OCI-LY3 (cell line): ENCODE measurements at regions not wholly inside any gene's neighbourhood (a gene's known extent, or its start where the extent isn't known, plus 50 kb on each side); places are given as distances from the start of the nearest gene placed in this dataset.

Experiments used
- H2AFZ ChIP-seq: fragments of 200-600, 300-600 bp; shearing (Covaris generic); 2 replicates; pipeline ENCODE4 v1.6.0; 2014; ENCODE audit warnings: antibody characterized with exemption, low read depth, low read length
- H3K27ac ChIP-seq: fragments of 200-600, 300-600 bp; sonication (generic); 2 replicates; pipeline ENCODE4 v1.5.1; 2014; ENCODE audit warnings: mild to moderate bottlenecking, low read length, moderate library complexity, mixed read lengths
- H3K27me3 ChIP-seq: fragments of 200-600, 300-600 bp; sonication (generic); 2 replicates; pipeline ENCODE4 v1.6.1; 2014; ENCODE audit warnings: low read depth, low read length, mixed read lengths
- H3K36me3 ChIP-seq: fragments of 200-600, 300-600 bp; sonication (generic); replicated peaks from 2 replicates; pipeline ENCODE3; 2014; ENCODE audit warnings: low read depth, low read length, mixed read lengths
- H3K4me1 ChIP-seq: fragments of 300-600, 200-600 bp; sonication (generic); 2 replicates; pipeline ENCODE4 v1.6.1; 2014; ENCODE audit warnings: low read length, mixed read lengths
- H3K4me2 ChIP-seq: fragments of 200-600, 300-600 bp; sonication (generic); 2 replicates; pipeline ENCODE4 v1.6.1; 2014; ENCODE audit warnings: low read length, mixed read lengths
- H3K4me3 ChIP-seq: fragments of 300-600, 200-600 bp; sonication (generic); 2 replicates; pipeline ENCODE4 v1.5.1; 2014; ENCODE audit warnings: antibody characterized with exemption, mild to moderate bottlenecking, low read length, moderate library complexity
- H3K79me2 ChIP-seq: fragments of 300-600, 200-600 bp; shearing (Covaris generic); 2 replicates; pipeline ENCODE4 v1.6.1; 2014; ENCODE audit warnings: mild to moderate bottlenecking, low read length, mixed read lengths
- H3K9ac ChIP-seq: fragments of 300-600, 200-600 bp; shearing (Covaris generic); 2 replicates; pipeline ENCODE4 v1.6.0; 2014; ENCODE audit warnings: mild to moderate bottlenecking, low read length, moderate library complexity
- H3K9me3 ChIP-seq: fragments of 200-600, 300-600 bp; shearing (Covaris generic); 2 replicates; pipeline ENCODE4 v1.6.1; 2014; ENCODE audit warnings: low read length, mixed read lengths; ENCODE audit not compliant: insufficient read depth
- H4K20me1 ChIP-seq: fragments of 200-600, 300-600 bp; sonication (generic); 2 replicates; pipeline ENCODE4 v1.6.1; 2016; ENCODE audit warnings: low read length, mixed read lengths; ENCODE audit not compliant: insufficient read depth
- CTCF ChIP-seq: fragments of 200-600, 300-600 bp; sonication (generic); IDR thresholded peaks from 2 replicates; pipeline ENCODE4 v1.5.1; 2014; ENCODE audit warnings: antibody characterized with exemption, low read length, low read depth
- EZH2phosphoT487 ChIP-seq: fragments of 200-600 bp; shearing (Covaris generic); IDR thresholded peaks from 2 replicates; pipeline ENCODE4 v1.6.1; 2018; ENCODE audit warnings: antibody characterized with exemption, mixed run types, low read depth

DNA sequence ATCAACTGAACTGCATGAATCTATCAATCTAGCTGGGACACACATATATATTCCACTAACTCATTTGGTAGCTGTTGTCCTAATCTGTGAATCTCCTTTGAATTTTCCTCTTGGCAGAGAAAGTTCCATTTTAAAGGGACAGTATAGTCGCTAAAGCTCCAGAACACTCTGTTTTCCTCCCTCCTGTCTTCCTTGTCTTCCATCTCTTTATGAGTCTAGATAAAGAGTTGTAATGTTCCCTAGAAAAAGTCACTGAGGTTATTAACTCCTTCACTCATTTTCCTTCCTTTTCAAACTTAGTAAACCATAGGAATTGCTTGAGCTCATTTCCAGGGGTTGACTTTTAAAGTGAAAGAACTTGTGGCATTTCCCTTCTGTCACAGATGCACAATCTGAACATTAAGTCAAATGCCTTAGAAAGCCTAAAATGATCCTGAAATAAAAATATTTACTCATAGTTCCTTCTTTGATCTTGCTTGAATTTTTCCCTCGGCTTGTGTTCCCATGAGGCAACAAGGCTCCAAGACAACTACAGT lies 198.4 kb downstream of the TRIM27 start:
- TF ChIP-seq EZH2phosphoT487 (no peak), CTCF (no peak)
- H3K9me3 ChIP-seq, result no peaks in the 10 kb centered on the region
- no peak overlapping the region for H3K27ac ChIP-seq
- no peaks in the 10 kb centered on the region for H4K20me1 ChIP-seq
- H3K4me3 ChIP-seq, result no peak overlapping the region; the same call in 1 of the 2 replicates
- H3K4me1 ChIP-seq, result peaks cover 17% of the 10 kb centered on the region; the same call in 1 of the 2 replicates
- H3K36me3 ChIP-seq, result no peaks in the 10 kb centered on the region
- peak overlapping the region; percentile 96 for H3K4me2 ChIP-seq
- H3K9ac ChIP-seq, result no peak overlapping the region
- no peak overlapping the region for H2AFZ ChIP-seq
- no peaks in the 10 kb centered on the region for H3K27me3 ChIP-seq
- no peaks in the 10 kb centered on the region for H3K79me2 ChIP-seq

- TF ChIP-seq CTCF, result no peak
- no peak for TF ChIP-seq EZH2phosphoT487
- no peaks in the 10 kb centered on the region for H3K36me3 ChIP-seq
- H3K9ac ChIP-seq, result no peak overlapping the region
- H3K4me2 ChIP-seq, result peak overlapping the region; percentile 96
- no peak overlapping the region for H3K27ac ChIP-seq
- H3K4me1 ChIP-seq, result peaks cover 17% of the 10 kb centered on the region; the same call in 1 of the 2 replicates
- no peaks in the 10 kb centered on the region for H3K9me3 ChIP-seq
- no peak overlapping the region for H2AFZ ChIP-seq
- peak overlapping the region; percentile 99 for H3K4me3 ChIP-seq
- no peaks in the 10 kb centered on the region for H4K20me1 ChIP-seq
- no peaks in the 10 kb centered on the region for H3K27me3 ChIP-seq
- no peaks in the 10 kb centered on the region for H3K79me2 ChIP-seq
These were observed 197.9 kb downstream of the TRIM27 start for GRCh38 chr6:28725890-28726348.

- Histone ChIP-seq H3K9ac (peak overlapping the region; percentile 49; the same call in 1 of the 2 replicates), H3K79me2 (no peaks in the 10 kb centered on the region), H3K27me3 (no peaks in the 10 kb centered on the region), H2AFZ (no peak overlapping the region), H3K4me2 (peak overlapping the region; percentile 96), H3K9me3 (no peaks in the 10 kb centered on the region), H4K20me1 (no peaks in the 10 kb centered on the region), H3K4me1 (peaks cover 17% of the 10 kb centered on the region; the same call in 1 of the 2 replicates), H3K36me3 (no peaks in the 10 kb centered on the region), H3K27ac (no peak overlapping the region), H3K4me3 (peak overlapping the region; percentile 99)
- TF ChIP-seq EZH2phosphoT487 (no peak), CTCF (no peak)
These were observed 197.0 kb downstream of the TRIM27 start for GRCh38 chr6:28726569-28727309.

GRCh38 chr6:28727559-28728211 lies 196.1 kb downstream of the TRIM27 start:
- Histone ChIP-seq H3K79me2 (no peaks in the 10 kb centered on the region), H2AFZ (peak overlapping the region; percentile 36), H3K4me3 (peak overlapping the region; percentile 99), H3K27ac (peak overlapping the region; percentile 39; the same call in 1 of the 2 replicates), H3K9ac (peak overlapping the region; percentile 49), H4K20me1 (no peaks in the 10 kb centered on the region), H3K4me1 (peaks cover 17% of the 10 kb centered on the region; the same call in 1 of the 2 replicates), H3K27me3 (no peaks in the 10 kb centered on the region), H3K36me3 (no peaks in the 10 kb centered on the region), H3K4me2 (peak overlapping the region; percentile 96), H3K9me3 (no peaks in the 10 kb centered on the region)
- no peak for TF ChIP-seq EZH2phosphoT487
- no peak for TF ChIP-seq CTCF
